ENCODE measurements at regions not wholly inside any gene's neighbourhood (a gene's known extent, or its start where the extent isn't known, plus 50 kb on each side); places are given as distances from the start of the nearest gene placed in this dataset.

GRCh38 chr6:139942331-139942730, 567.9 kb upstream of the CITED2 start:
- TF ChIP-seq CTCF (IDR thresholded peaks at IDR 0.05), result no peak
- no peak for TF ChIP-seq POLR2A (IDR thresholded peaks at IDR 0.05)
